HG03520 (cell line): ENCODE measurements at regions not wholly inside any gene's neighbourhood (a gene's known extent, or its start where the extent isn't known, plus 50 kb on each side); places are given as distances from the start of the nearest gene placed in this dataset.

Experiments used
- ATAC-seq: cut with Tn5 transposase; IDR thresholded peaks from one replicate; pipeline ENCODE4 v1.9.1; 2021; ENCODE audit warnings: mild to moderate bottlenecking, moderate library complexity; ENCODE audit not compliant: unreplicated experiment

- peak; percentile 56 for ATAC-seq
Observed at GRCh38 chr4:121277194-121278105, 103.4 kb downstream of the QRFPR start.

DNA sequence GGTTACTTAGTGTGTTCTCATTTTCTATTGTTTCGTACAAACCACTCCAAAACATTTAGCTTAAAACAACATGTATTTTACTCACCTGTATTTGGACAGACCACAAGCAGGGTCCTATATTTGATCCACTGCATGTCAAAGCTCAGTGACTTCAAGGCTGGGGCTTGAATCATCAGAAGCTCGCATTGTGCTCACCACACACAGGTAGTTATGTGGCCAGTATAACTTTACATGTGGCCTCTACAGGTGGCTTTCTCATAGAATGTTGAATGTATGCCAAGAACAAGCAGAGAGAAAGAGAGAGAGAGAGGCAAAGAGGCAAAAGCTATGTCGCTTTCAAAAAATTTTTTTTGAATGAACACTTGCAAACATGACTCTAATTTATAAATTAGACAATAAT is 107.6 kb downstream of the QRFPR start:
- no peak for ATAC-seq

- peak; percentile 86 for ATAC-seq
Observed at GRCh38 chr4:121272526-121272925, 108.3 kb downstream of the QRFPR start.

DNA sequence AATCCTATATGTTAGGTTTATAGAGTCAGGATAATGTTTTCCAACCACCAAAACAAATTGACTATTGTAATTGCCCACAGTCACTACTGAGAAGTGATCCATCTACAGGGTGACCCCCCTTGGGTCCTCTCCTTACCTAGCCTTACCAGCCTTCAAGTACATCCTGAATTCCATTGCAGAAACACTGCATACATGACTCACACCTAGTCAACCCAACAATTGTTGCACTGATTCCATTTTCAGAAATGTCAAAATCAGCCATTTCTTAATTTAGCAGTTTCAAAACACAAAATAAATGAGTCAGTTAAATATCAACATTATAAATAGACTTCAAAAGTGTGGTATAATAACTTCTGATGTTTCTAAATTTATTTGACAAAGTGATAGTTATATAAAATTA is 106.3 kb upstream of the TNIP3 start:
- ATAC-seq, result no peak

DNA sequence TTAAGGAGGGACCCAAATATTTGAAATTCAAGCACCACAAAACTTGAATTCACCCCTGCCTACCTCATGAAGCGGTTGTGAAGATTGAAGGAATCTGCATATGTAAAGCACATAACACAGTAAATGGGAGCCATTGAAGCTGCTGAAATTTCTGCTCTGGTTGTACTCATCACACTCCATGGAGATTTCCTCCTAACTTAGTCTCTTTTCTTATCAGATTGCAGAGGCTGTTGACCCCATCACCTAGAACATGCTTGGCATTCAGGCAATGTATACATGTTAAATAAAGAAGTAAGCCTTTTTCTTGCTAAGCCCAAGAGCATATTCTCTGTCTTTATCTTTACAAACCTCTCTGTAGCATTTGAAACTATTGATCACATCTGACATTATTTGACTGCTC is 104.9 kb upstream of the TNIP3 start:
- no peak for ATAC-seq

DNA sequence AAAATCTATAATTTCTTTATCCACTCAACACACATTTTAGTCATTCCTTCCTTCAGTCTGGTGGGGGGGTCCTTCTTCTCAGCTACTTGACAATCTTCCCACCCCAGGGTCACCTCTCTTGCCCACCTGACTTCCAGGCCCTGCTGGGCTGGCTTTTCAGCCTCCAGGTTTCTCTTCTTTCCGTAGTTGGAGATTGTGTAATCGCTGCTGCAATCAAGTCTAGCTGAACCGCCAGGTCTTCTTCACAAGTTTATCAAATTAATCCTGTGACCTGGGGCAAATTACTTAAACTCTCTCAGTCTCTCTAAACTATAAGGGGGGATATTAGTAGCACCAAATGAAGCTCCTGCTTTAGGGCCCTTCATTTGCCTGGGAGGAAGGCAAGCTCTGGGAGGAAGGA is 102.9 kb upstream of the TNIP3 start:
- no peak for ATAC-seq

DNA sequence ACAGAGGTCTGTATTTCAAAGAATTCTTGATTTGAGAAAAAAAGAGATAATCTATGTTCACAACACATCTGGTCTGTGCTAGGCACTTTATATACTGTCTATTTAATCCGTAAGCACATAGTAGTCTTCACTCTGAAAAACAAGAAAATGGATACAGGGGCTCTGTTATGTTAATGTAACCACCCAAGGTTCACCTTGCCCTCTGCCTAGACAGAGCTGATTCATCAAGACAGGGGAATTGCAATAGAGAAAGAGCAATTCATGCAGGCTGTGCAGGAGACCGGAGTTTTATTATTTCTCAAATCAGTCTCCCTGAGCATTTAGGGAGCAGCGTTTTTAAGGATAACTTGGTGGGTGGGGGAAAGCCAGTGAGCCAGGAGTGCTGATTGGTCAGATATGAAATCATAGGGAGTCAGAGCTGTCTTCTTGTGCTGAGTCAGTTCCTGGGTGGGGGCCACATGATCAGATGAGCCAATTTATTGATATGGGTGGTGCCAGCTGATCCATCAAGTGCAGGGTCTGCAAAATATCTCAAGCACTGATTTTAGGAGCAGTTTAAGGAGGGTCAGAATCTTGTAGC is 92.9 kb upstream of the TNIP3 start:
- no peak for ATAC-seq

- peak; percentile 100 for ATAC-seq
Observed at GRCh38 chr4:121255986-121256750, 92.0 kb upstream of the TNIP3 start.

DNA sequence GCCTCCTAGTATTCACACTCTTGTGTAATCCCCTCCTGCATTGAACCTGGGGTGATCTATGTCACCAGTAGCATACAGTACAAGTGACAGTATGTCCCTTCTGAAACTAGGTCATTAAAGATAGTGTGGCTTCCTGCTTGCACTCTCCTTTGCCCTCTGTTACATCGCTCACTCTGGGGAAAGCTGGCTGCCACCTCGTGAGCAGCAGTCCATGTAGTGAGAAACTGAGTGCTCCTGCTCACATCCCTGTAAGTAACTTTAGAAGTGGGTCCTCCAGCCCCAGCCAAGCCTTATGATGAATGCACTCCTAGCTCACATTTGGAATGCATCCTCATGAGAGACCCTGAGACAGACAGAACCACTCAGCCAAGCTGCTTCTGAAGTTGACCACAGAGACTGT is 89.8 kb upstream of the TNIP3 start:
- no peak for ATAC-seq

GRCh38 chr4:121252224-121252806 is 88.2 kb upstream of the TNIP3 start:
- ATAC-seq, result peak; percentile 30

DNA sequence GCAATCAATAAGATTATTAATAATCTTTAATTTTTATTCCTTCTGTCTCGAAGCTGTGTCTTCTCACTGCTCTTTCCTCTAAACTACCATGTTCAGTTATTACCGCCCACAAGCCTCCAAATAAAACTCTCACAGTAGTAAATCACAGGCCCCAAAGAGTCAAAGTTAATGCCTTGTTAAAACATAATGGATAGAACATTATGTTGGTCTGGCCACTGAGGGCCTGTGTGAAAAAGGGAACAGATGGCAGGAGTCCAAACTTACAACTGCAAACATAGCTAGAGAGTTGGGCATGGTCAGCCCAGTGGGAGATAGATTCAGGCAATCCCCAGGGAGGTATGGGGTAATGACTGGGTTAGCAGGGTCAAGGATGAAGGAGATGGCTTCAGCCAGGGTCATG is 84.6 kb upstream of the TNIP3 start:
- no peak for ATAC-seq

DNA sequence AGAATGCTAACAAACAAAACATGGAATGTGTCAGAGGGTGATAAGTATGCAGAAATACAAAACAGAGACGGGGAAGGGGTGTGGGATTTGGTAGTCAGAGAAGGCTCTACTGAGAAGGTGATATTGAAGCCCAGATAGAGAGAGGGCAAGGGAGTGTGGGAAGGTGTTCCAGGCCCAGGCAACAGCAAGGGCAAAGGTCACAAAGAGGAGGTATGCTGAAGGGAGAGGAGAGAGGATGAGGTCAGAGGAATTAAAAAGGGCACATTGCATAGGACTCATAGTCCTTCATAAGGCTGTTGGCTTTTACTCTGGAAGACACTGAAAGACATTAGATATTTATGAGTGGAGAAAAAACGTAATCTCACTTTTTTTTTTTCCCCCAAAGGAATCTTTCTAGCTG is 82.6 kb upstream of the TNIP3 start:
- ATAC-seq, result no peak

GRCh38 chr4:121243485-121243884 is 79.4 kb upstream of the TNIP3 start:
- ATAC-seq, result no peak

GRCh38 chr4:121242188-121242750 is 78.1 kb upstream of the TNIP3 start:
- no peak for ATAC-seq

- no peak for ATAC-seq
Observed at GRCh38 chr4:121239951-121240350, 75.8 kb upstream of the TNIP3 start.

DNA sequence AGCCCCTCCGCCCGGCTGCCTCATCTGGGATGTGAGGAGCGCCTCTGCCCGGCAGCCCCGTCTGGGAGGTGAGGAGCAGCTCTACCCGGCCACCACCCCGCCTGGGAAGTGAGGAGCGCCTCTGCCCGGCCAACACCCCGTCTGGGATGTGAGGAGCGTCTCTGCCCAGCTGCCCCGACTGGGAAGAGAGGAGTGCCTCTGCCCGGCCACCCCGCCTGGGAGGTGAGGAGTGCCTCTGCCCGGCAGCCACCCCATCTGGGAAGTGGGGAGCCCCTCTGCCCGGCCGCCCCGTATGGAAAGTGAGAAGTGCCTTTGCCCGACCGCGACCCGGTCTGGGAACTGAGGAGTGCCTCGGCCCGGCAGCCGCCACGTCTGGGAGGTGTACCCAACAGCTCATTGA is 74.3 kb upstream of the TNIP3 start:
- no peak for ATAC-seq

GRCh38 chr4:121237069-121237399 is 72.9 kb upstream of the TNIP3 start:
- no peak for ATAC-seq

DNA sequence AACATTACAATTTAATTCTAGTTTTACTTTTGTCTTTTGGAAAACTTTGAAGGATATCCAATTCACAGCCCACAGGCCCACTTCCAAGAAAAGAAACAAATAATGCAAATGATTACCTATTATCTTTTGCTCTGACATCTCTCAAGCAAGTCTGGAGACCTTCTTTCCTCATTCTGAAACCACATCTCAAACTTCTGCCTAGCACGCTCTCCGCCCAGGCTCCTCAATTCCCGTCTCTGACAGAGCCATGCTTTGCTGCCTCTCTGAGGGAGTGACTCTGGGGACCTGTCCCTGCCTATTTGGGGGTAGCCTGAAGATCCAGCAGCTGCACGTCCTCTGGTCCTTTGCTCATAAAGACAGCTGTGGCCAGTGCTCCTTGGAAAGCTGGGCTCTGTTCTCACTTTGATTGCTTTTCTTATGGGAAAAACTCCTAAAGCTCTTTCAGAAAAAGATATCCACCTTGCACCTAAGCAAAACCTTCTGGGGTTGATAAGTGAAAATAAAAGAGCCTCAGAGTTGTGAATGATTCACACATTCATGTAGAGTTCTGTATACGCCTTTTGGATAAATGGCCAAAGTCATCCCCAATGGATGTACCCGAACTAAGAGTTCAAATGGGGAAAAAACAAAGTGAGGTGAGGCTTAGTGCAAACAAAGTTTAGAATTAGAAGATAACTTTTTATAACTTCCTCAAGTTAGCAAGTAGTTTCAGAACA is 72.4 kb upstream of the TNIP3 start:
- ATAC-seq, result no peak

GRCh38 chr4:121233982-121234381 is 69.9 kb upstream of the TNIP3 start:
- no peak for ATAC-seq

GRCh38 chr4:121229993-121230392 is 65.9 kb upstream of the TNIP3 start:
- no peak for ATAC-seq

DNA sequence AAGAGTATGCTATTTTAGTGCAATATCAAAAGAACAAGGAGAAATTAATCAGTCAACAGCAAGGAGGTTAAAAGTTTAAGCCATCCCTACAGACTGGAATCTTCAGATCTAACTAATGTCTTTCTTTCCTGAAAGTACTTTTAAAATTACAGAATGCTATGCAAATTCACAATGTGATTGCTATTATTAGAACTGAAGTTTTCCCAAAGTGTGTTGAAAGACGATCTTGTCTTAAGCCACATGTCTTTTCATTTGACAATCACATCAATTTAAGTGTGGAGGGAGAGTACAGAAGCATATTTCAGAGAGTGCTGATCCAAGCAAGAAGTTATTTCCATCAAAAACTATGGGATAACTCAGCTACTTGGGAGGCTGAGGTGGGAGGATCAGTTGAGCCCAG is 64.7 kb upstream of the TNIP3 start:
- ATAC-seq, result no peak
